PFSK-1 (cell line): ENCODE measurements at regions not wholly inside any gene's neighbourhood (a gene's known extent, or its start where the extent isn't known, plus 50 kb on each side); places are given as distances from the start of the nearest gene placed in this dataset.

Experiments
- FOXP2 ChIP-seq: optimal IDR thresholded peaks from 2 replicates; pipeline ENCODE3; 2011; ENCODE audit warnings: borderline replicate concordance, control low read depth, inconsistent platforms; ENCODE audit not compliant: insufficient read depth; ENCODE audit errors: extremely low read length, extremely low read depth
- POLR2AphosphoS5 ChIP-seq: IDR thresholded peaks from 2 replicates; pipeline ENCODE4 v1.6.1; 2012; ENCODE audit warnings: low read depth, mild to moderate bottlenecking, control low read depth, low read length, moderate library complexity
- SIN3A ChIP-seq: IDR thresholded peaks from 2 replicates; pipeline ENCODE4 v1.6.1; 2012; ENCODE audit warnings: mild to moderate bottlenecking, low read length, moderate library complexity, borderline replicate concordance; ENCODE audit not compliant: insufficient read depth
- TAF1 ChIP-seq: IDR thresholded peaks from 2 replicates; pipeline ENCODE4 v1.6.1; 2012; ENCODE audit warnings: low read length, control low read depth, borderline replicate concordance; ENCODE audit not compliant: insufficient read depth
- TF ChIP-seq, protein P1 (sequence below), 2 experiments: IDR thresholded peaks; 2 replicates each; pipeline versions ENCODE4 v1.6.1 to v1.8.0; 2011 to 2012; ENCODE audit warnings: low read depth in 2 of 2, low read length in 2 of 2, control low read depth in 1 of 2, inconsistent platforms in 1 of 2, mild to moderate bottlenecking in 1 of 2, moderate library complexity in 1 of 2; ENCODE audit not compliant: insufficient read depth in 1 of 2

DNA sequence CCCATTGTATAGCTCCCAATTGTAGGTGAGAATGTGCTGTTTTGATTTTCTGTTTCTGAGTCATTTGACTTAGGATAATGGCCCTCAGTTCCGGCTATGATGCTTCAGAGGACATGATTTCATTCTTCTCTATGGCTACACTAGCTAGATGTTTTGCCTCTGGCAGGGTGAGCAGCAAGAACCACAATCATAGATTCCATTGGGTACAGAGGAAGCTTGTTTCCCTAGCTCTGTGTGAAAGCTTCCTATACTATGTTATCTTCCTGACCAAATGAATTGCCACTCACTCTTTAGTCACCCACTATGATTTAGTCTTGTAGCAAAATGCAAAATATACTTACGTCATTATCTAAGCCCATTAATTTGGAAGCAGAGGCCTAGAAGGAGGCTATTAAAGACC, 616.3 kb downstream of the PLA2G4A start:
- no peak for TF ChIP-seq TAF1
- TF ChIP-seq, protein P1, sequence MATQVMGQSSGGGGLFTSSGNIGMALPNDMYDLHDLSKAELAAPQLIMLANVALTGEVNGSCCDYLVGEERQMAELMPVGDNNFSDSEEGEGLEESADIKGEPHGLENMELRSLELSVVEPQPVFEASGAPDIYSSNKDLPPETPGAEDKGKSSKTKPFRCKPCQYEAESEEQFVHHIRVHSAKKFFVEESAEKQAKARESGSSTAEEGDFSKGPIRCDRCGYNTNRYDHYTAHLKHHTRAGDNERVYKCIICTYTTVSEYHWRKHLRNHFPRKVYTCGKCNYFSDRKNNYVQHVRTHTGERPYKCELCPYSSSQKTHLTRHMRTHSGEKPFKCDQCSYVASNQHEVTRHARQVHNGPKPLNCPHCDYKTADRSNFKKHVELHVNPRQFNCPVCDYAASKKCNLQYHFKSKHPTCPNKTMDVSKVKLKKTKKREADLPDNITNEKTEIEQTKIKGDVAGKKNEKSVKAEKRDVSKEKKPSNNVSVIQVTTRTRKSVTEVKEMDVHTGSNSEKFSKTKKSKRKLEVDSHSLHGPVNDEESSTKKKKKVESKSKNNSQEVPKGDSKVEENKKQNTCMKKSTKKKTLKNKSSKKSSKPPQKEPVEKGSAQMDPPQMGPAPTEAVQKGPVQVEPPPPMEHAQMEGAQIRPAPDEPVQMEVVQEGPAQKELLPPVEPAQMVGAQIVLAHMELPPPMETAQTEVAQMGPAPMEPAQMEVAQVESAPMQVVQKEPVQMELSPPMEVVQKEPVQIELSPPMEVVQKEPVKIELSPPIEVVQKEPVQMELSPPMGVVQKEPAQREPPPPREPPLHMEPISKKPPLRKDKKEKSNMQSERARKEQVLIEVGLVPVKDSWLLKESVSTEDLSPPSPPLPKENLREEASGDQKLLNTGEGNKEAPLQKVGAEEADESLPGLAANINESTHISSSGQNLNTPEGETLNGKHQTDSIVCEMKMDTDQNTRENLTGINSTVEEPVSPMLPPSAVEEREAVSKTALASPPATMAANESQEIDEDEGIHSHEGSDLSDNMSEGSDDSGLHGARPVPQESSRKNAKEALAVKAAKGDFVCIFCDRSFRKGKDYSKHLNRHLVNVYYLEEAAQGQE (IDR thresholded peaks at IDR 0.05; ENCODE audit: insufficient read depth in 1 of 2, low read depth in 2 of 2, low read length in 2 of 2) = no peak
- no peak for TF ChIP-seq FOXP2
- TF ChIP-seq SIN3A = no peak
- no peak for TF ChIP-seq POLR2AphosphoS5

DNA sequence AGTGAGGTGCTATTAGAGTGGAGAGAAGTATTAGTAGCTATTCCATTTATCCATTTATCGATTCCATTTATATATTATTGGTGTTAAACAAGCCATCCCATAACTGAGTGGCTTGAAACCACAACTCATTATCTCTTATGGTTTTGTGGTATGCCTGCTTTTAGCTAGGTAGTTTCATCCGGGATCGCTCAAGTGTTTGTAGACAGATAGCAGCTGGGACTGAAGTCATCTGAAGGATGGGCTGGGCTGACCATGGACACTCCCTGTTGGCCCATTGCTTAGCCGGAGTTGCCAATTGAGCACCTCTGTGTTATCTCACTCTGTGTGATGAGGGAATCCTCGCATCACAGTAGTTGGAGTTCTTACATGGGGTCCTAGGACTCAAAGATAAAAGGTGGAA, 622.5 kb downstream of the PLA2G4A start:
- TF ChIP-seq, protein P1 (IDR thresholded peaks at IDR 0.05; ENCODE audit: insufficient read depth in 1 of 2, low read depth in 2 of 2, low read length in 2 of 2) = no peak
- TF ChIP-seq TAF1 (no peak), POLR2AphosphoS5 (no peak), FOXP2 (no peak), SIN3A (no peak)

DNA sequence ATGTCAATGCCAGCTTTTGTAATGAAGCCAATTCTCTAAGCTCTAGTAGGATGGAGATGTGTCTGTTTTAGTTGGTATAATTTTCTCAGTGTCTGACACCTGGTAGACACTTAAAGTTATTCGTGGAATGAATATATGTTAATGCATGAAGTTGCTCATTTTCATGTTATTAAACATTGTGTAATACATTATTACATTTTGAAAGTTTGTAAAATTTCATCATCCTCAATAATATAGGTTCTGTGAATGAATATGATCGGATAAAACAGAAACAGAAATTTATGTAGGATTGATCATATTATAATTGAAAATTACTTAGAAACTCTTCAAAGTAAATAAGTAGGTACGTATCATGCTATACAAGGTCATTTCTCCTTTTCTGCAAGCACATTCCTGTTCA, 625.3 kb downstream of the PLA2G4A start:
- TF ChIP-seq TAF1 = no peak
- TF ChIP-seq, protein P1 (IDR thresholded peaks at IDR 0.05; ENCODE audit: insufficient read depth in 1 of 2, low read depth in 2 of 2, low read length in 2 of 2) = no peak
- no peak for TF ChIP-seq FOXP2
- TF ChIP-seq POLR2AphosphoS5 = no peak
- no peak for TF ChIP-seq SIN3A

DNA sequence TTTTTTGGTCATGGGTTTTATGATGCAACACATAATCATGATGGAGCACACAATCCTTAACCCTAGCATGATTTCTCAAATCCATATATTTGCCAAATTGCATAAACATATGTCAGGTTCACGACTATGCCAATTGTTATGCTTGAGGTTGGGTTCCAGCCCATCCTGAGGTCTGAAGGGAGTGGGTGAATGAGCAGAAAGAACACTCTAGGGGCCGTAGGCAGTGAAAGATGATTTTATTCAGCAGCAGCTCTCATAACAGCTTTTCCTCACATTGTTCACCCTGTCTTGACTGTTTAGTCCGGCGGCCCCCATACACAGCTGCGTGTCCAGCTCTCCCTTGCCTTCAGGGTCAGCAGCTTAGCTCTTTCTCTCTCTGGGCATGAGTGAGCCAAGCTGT, 627.7 kb downstream of the PLA2G4A start:
- TF ChIP-seq SIN3A (no peak), POLR2AphosphoS5 (no peak), FOXP2 (no peak), TAF1 (no peak)
- TF ChIP-seq, protein P1 (IDR thresholded peaks at IDR 0.05; ENCODE audit: insufficient read depth in 1 of 2, low read depth in 2 of 2, low read length in 2 of 2) = no peak

DNA sequence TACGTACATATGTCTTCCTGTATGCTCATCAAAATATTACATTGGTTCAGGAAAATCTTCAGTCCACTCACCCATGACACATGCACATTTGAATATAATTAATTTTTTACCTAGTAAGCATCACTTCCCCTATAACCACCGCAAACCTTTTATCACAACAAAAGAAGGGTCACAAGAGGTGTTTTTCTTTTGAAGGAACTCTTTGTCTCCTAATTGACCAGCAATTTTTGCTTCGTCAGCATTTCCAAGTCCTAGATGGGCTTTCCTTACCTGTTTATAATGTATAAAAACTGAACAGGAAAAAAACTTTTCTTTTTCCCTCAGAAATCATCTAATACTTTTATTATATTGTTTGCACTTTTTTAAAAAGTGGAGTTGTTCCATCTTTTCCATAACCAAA, 631.3 kb downstream of the PLA2G4A start:
- TF ChIP-seq, protein P1 (IDR thresholded peaks at IDR 0.05; ENCODE audit: insufficient read depth in 1 of 2, low read depth in 2 of 2, low read length in 2 of 2) = no peak
- TF ChIP-seq TAF1 = no peak
- no peak for TF ChIP-seq FOXP2
- no peak for TF ChIP-seq POLR2AphosphoS5
- no peak for TF ChIP-seq SIN3A
